HG03066 (cell line): ENCODE measurements at regions not wholly inside any gene's neighbourhood (a gene's known extent, or its start where the extent isn't known, plus 50 kb on each side); places are given as distances from the start of the nearest gene placed in this dataset.
A peak's percentile ranks its signal among the peaks of the same experiment; 100 is the strongest.
"Not testable (repeated sequence)": the region's sequence is repeated elsewhere in the genome, so short reads cannot be mapped to it uniquely, and the experiment has no call there.

Experiments
- ATAC-seq: cut with Tn5 transposase; IDR thresholded peaks from one replicate; pipeline ENCODE4 v1.9.1; 2021; ENCODE audit warnings: low read depth; ENCODE audit not compliant: unreplicated experiment

- no peak for ATAC-seq
Observed at GRCh38 chr3:66836363-66837152, 161.5 kb upstream of the KBTBD8 start.

GRCh38 chr3:66838704-66839103 lies 159.4 kb upstream of the KBTBD8 start:
- ATAC-seq = no peak

- no peak for ATAC-seq
Observed at GRCh38 chr3:66839508-66839907, 158.6 kb upstream of the KBTBD8 start.

DNA sequence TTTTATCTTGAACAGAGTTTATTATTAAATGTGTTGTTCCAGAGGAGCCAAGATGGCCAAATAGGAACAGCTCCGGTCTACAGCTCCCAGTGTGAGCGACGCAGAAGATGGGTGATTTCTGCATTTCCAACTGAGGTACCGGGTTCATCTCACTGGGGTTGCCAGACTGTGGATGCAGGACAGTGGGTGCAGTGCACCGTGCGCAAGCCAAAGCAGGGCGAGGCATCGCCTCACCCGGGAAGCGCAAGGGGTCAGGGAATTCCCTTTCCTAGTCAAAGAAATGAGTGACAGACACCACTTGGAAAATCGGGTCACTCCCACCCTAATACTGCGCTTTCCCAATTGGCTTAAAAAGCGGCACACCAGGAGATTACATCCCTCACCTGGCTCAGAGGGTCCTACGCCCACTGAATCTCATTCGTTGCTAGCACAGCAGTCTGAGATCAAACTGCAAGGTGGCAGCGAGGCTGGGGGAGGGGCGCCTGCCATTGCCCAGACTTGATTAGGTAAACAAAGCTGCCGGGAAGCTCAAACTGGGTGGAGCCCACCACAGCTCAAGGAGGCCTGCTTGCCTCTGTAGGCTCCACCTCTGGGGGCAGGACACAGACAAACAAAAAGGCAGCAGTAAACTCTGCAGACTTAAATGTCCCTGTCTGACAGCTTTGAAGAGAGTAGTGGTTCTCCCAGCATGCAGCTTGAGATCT lies 155.2 kb upstream of the KBTBD8 start:
- not testable (repeated sequence) for ATAC-seq

GRCh38 chr3:66851894-66852613 lies 146.1 kb upstream of the KBTBD8 start:
- no peak for ATAC-seq

GRCh38 chr3:66854601-66855151 lies 143.4 kb upstream of the KBTBD8 start:
- ATAC-seq = no peak

- ATAC-seq = peak; percentile 89
Observed at GRCh38 chr3:66856533-66856932, 141.6 kb upstream of the KBTBD8 start.

- ATAC-seq = no peak
Observed at GRCh38 chr3:66858656-66859381, 139.3 kb upstream of the KBTBD8 start.

- no peak for ATAC-seq
Observed at GRCh38 chr3:66860771-66861170, 137.3 kb upstream of the KBTBD8 start.

DNA sequence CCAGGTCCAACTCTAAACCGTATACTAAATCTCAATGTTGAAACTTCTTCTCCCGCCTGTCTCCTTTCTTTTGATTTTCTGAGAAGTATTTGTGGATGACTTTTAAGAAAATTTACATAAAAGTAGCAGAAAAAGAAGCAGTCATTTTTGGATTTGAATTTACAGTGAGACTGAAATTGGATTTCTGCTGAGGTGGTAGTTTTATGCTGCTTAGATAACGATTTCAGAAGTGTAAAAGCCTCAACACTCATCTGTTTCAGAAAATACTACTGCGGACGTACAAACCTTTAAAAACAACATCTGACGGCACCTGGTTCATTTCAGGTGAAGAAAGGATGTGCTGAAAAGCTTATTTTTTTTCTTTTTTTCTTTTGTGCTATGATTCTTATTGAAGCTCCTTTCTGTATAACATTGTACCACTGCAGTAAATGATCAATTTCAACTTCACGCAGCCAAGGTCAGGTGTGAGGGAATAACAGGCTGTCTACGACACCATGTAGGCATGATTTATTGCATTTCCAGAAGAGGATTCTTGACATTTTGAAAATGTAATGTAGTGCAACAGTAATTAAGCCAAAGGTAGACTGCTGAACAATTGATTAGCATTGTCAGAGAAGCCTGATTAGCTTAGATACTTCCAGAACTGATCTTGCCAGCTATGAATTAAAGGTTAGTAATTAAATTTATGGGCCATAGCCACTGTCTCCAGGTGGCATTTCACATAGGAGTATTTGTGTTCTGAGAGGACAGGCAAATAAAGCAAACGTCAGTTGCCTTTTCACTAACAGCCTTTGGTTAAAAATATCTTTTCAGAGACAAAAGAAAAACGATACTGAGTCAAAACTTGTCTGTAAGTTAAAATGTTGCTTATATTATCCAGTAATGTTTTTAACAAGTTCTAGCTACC lies 134.6 kb upstream of the KBTBD8 start:
- no peak for ATAC-seq

DNA sequence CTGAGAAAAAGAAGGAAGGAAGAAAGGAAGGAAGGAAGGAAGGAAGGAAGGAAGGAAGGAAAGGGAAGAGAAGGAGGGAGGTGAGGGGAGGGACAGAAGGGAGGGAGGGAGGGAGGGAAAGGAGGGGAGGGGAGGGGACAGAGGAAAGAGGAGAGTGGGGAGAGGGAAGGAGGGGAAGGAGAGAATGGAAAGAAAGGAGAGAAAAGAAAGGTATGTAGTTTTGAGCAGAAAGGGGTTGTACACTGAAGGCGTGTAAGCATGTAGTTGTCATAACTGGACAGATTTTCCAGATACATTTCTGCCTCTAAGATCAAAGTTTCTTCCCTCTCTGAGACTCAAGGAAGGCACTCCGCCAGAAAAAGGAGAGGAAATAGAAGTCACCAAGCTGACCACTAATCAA lies 113.4 kb upstream of the KBTBD8 start:
- no peak for ATAC-seq

- no peak for ATAC-seq
Observed at GRCh38 chr3:66885326-66886000, 112.6 kb upstream of the KBTBD8 start.

DNA sequence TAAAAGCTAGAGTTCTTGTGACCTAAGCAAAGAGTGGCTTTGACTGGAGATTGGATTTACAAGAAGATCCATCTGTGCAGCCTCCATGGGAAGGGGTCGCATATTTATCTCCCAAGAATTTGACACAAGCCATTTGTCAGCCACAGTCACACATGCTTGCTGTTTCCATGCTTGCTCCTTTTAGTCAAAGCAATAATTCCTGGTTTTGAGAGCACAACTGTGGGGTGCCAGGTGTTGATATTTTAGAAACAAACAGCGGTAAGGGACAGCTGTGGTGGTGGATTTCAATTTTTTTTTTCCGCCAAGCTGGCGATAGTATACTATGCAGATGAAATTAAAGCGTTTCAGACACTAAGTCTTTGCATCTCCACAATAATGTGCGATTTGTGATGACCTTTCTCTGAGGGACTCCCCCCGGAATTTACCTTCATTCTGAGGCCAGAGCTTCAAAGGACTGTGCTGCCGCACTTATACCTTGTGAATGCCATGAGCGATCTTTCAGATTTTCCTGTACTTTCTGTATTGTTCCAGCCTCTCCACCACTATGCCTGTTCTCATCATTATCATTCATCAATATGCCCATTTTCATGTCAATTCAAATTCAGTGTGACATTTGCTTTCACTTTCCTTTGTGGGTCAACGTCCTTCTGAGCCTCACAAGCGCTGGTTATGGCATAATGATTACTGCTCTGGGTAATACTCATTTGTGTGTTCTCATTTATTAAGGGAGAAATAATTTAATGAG lies 108.2 kb upstream of the KBTBD8 start:
- no peak for ATAC-seq

- ATAC-seq = no peak
Observed at GRCh38 chr3:66898155-66898554, 100.0 kb upstream of the KBTBD8 start.

DNA sequence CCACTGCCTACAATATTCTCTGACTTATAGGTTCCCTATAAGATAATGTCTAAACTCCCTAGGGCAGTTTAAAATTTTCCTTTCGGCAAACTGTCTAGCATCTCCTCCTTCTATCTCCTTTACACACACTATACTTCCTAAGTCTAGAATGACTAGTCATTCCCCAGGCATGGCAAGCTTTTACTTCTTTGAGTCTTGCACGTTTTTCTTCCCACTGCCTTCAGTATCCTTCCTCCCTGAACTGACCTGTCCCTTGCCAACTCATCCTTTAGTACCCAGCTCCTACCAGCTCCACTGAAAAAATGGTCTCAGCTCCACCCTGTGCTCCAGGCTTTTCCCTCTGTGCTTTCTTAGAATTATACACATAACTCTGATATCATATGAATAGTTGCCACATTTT lies 93.8 kb upstream of the KBTBD8 start:
- no peak for ATAC-seq

GRCh38 chr3:66904831-66905493 lies 93.1 kb upstream of the KBTBD8 start:
- no peak for ATAC-seq

DNA sequence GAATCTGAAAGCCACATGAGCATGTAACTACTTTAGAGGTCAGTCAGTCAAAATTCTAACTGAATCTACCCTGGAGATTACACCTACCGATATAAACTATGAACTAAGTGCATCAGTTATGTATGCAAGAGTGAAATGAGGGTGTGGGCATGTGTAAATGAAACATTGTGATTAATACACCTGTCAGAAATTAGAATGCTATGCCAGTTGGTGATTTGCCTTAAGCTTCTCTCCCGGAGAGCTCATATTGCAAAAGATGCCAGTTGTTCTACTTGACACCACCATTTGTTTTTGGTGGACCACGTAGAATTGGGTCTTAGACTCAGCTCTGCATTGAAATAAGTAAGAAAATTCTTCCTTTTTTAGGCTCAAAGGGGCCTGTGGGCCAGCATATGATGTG lies 91.0 kb upstream of the KBTBD8 start:
- ATAC-seq = no peak
